Neural cell (in vitro differentiated cells): ENCODE measurements at regions not wholly inside any gene's neighbourhood (a gene's known extent, or its start where the extent isn't known, plus 50 kb on each side); places are given as distances from the start of the nearest gene placed in this dataset.

Experiments
- H2AFZ ChIP-seq: fragments of 200-600, 300-800 bp; sonication (generic), shearing (Covaris generic); 2 replicates; pipeline ENCODE4 v1.6.0; 2014; ENCODE audit warnings: low read depth, mild to moderate bottlenecking, antibody characterized with exemption, low read length, moderate library complexity
- H3F3A ChIP-seq: fragments of 200-600 bp; shearing (Covaris generic); 2 replicates; pipeline ENCODE4 v1.6.1; 2016; ENCODE audit warnings: mild to moderate bottlenecking, moderate library complexity, mixed read lengths, antibody characterized with exemption, low read length; ENCODE audit not compliant: insufficient read depth, poor library complexity, severe bottlenecking
- H3K27ac ChIP-seq: fragments of 200-600, 300-800 bp; sonication (generic), shearing (Covaris generic); 2 replicates; pipeline ENCODE4 v1.5.1; 2014; ENCODE audit warnings: mild to moderate bottlenecking, low read length, moderate library complexity
- H3K27me3 ChIP-seq: fragments of 300-800, 200-600 bp; sonication (generic), shearing (Covaris generic); 2 replicates; pipeline ENCODE4 v1.6.0; 2014; ENCODE audit warnings: mild to moderate bottlenecking, low read depth, low read length, moderate library complexity; ENCODE audit not compliant: insufficient read depth
- H3K36me3 ChIP-seq: fragments of 300-800, 200-600 bp; sonication (generic), shearing (Covaris generic); 2 replicates; pipeline ENCODE4 v1.5.1; 2014; ENCODE audit warnings: mild to moderate bottlenecking, antibody characterized with exemption, low read length, moderate library complexity; ENCODE audit not compliant: insufficient read depth
- H3K4me2 ChIP-seq: fragments of 300-800, 200-600 bp; sonication (generic), shearing (Covaris generic); 2 replicates; pipeline ENCODE4 v1.6.0; 2014; ENCODE audit warnings: mild to moderate bottlenecking, low read length
- H3K4me3 ChIP-seq: fragments of 300-800, 200-600 bp; sonication (generic), shearing (Covaris generic); 2 replicates; pipeline ENCODE4 v1.5.1; 2014; ENCODE audit warnings: mild to moderate bottlenecking, low read length, moderate library complexity
- H3K79me2 ChIP-seq: fragments of 200-600 bp; shearing (Covaris generic); replicated peaks from 2 replicates; pipeline ENCODE4 v1.6.0; 2014; ENCODE audit warnings: mild to moderate bottlenecking, low read length, moderate library complexity; ENCODE audit not compliant: insufficient read depth
- H3K9ac ChIP-seq: fragments of 300-800, 200-600 bp; sonication (generic), shearing (Covaris generic); 2 replicates; pipeline ENCODE4 v1.6.1; 2016; ENCODE audit warnings: mild to moderate bottlenecking, low read length, mixed read lengths
- H3K9me2 ChIP-seq: fragments of 200-600 bp; shearing (Covaris generic); 2 replicates; pipeline ENCODE4 v1.6.1; 2016; ENCODE audit warnings: mild to moderate bottlenecking, low read length, mixed read lengths; ENCODE audit not compliant: insufficient read depth
- H3K9me3 ChIP-seq: fragments of 200-600, 300-800 bp; sonication (generic), shearing (Covaris generic); 2 replicates; pipeline ENCODE4 v1.6.1; 2016; ENCODE audit warnings: mild to moderate bottlenecking, mixed run types, low read length, moderate library complexity, mixed read lengths
- H4K20me1 ChIP-seq: fragments of 200-600 bp; shearing (Covaris generic); 2 replicates; pipeline ENCODE4 v1.6.1; 2016; ENCODE audit warnings: mild to moderate bottlenecking, mixed run types; ENCODE audit not compliant: insufficient read depth
- EP300 ChIP-seq: fragments of 450-650 bp; conservative IDR thresholded peaks from 2 replicates; pipeline ENCODE4 v1.6.1; 2014; ENCODE audit warnings: antibody characterized with exemption, mild to moderate bottlenecking, moderate library complexity; ENCODE audit not compliant: poor library complexity, severe bottlenecking
- EZH2 ChIP-seq: fragments of 200-600, 300-800 bp; shearing (Covaris generic), sonication (generic); IDR thresholded peaks from 2 replicates; pipeline ENCODE4 v1.6.1; 2014; ENCODE audit warnings: antibody characterized with exemption, low read length, borderline replicate concordance, mild to moderate bottlenecking; ENCODE audit not compliant: insufficient read depth, poor library complexity, severe bottlenecking
- POLR2AphosphoS5 ChIP-seq: IDR thresholded peaks from 2 replicates; pipeline ENCODE4 v1.6.1; 2012
- RAD21 ChIP-seq: fragments of 450-650 bp; conservative IDR thresholded peaks from 2 replicates; pipeline ENCODE4 v1.6.1; 2014; ENCODE audit warnings: antibody characterized with exemption, mild to moderate bottlenecking, moderate library complexity
- TAF1 ChIP-seq: IDR thresholded peaks from 2 replicates; pipeline ENCODE4 v1.6.1; 2012; ENCODE audit warnings: low read depth
- TF ChIP-seq, protein P1 (sequence below): IDR thresholded peaks from 2 replicates; pipeline ENCODE4 v1.6.1; 2012; ENCODE audit warnings: borderline replicate concordance
- TF ChIP-seq, protein P2 (sequence below): fragments of 450-650 bp; IDR thresholded peaks from 2 replicates; pipeline ENCODE4 v1.5.1; 2014; ENCODE audit warnings: antibody characterized with exemption, mild to moderate bottlenecking, moderate library complexity; ENCODE audit not compliant: poor library complexity, severe bottlenecking

DNA sequence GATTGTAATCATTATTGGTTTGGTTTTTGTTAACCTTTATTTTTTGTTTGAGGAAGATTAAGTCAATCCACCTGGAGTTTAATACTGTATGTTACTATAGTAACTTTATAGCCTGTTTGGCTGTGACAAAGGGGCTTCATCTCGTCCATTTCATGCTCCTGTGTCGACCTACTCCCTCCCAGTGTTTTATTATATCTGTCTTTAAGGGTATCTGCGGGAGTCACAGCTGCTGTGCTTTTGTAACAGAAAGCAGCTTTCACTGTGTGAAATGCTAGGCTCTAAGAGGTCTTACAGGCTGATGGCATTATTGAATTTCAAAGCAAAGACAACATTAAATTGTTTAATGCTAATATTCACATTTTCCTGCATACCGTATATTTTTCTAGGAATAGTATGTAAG lies 698.0 kb upstream of the POU3F2 start:
- TF ChIP-seq EZH2: no peak
- peak; percentile 24 for TF ChIP-seq POLR2AphosphoS5
- TF ChIP-seq TAF1: no peak
- Histone ChIP-seq H3K9me2 (no peaks in the 10 kb centered on the region), H3K79me2 (no peaks in the 10 kb centered on the region), H3K9ac (no peak overlapping the region), H3K4me3 (no peak overlapping the region), H3K27me3 (no peaks in the 10 kb centered on the region), H3F3A (no peaks in the 10 kb centered on the region), H3K4me2 (no peak overlapping the region), H3K36me3 (no peaks in the 10 kb centered on the region), H3K9me3 (no peaks in the 10 kb centered on the region), H4K20me1 (no peaks in the 10 kb centered on the region), H3K27ac (no peak overlapping the region), H2AFZ (no peak overlapping the region)

DNA sequence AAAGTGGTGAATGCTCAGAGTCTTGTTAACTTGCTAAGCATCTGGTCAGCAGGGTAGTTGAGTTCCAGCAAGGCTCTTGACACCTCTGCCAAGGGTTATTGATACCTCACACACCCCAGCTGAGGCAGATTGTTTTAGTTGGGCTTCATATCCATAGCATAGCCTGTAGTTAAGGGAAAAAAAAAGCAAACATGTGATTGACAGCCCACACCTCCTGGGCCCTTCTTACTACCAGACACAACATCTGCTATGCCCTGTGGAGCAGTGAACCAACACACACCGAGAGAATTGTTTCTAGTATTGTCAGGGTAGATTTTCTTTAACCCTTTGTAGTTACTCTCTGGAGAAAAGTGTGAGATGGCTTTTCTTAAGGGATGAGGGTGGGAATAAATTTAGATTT lies 697.0 kb upstream of the POU3F2 start:
- Histone ChIP-seq H3K9me3 (peaks cover 3% of the 10 kb centered on the region), H3F3A (no peaks in the 10 kb centered on the region), H3K36me3 (no peaks in the 10 kb centered on the region), H3K4me3 (no peak overlapping the region), H3K4me2 (no peak overlapping the region), H3K27ac (no peak overlapping the region), H3K79me2 (no peaks in the 10 kb centered on the region), H3K9ac (no peak overlapping the region), H4K20me1 (no peaks in the 10 kb centered on the region), H2AFZ (no peak overlapping the region), H3K27me3 (no peaks in the 10 kb centered on the region), H3K9me2 (no peaks in the 10 kb centered on the region)
- TF ChIP-seq POLR2AphosphoS5: peak; percentile 14
- TF ChIP-seq, protein P1, sequence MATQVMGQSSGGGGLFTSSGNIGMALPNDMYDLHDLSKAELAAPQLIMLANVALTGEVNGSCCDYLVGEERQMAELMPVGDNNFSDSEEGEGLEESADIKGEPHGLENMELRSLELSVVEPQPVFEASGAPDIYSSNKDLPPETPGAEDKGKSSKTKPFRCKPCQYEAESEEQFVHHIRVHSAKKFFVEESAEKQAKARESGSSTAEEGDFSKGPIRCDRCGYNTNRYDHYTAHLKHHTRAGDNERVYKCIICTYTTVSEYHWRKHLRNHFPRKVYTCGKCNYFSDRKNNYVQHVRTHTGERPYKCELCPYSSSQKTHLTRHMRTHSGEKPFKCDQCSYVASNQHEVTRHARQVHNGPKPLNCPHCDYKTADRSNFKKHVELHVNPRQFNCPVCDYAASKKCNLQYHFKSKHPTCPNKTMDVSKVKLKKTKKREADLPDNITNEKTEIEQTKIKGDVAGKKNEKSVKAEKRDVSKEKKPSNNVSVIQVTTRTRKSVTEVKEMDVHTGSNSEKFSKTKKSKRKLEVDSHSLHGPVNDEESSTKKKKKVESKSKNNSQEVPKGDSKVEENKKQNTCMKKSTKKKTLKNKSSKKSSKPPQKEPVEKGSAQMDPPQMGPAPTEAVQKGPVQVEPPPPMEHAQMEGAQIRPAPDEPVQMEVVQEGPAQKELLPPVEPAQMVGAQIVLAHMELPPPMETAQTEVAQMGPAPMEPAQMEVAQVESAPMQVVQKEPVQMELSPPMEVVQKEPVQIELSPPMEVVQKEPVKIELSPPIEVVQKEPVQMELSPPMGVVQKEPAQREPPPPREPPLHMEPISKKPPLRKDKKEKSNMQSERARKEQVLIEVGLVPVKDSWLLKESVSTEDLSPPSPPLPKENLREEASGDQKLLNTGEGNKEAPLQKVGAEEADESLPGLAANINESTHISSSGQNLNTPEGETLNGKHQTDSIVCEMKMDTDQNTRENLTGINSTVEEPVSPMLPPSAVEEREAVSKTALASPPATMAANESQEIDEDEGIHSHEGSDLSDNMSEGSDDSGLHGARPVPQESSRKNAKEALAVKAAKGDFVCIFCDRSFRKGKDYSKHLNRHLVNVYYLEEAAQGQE: no peak
- no peak for TF ChIP-seq RAD21

DNA sequence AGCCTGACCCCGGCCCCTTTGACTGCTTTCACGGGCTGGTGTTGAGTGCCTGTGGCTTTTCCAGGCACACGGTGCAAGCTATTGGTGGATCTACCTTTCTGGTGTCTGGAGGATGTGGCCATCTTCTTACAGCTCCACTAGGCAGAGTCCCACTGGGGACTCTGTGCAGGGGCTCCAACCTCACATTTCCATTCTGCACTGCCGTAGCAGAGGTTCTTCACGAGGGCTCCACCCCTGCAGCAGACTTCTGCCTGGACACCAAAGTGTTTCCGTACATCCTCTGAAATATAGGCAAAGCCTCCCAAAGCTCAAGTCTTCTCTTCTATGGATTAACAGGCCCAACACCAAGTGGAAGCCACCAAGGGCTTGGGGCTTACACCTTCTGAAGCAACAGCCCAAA lies 691.5 kb upstream of the POU3F2 start:
- no peaks in the 10 kb centered on the region for H3F3A ChIP-seq
- peaks cover 9% of the 10 kb centered on the region for H3K9me3 ChIP-seq
- H3K36me3 ChIP-seq: no peaks in the 10 kb centered on the region
- no peak overlapping the region for H2AFZ ChIP-seq
- H3K27ac ChIP-seq: no peak overlapping the region
- H3K79me2 ChIP-seq: no peaks in the 10 kb centered on the region
- H3K9me2 ChIP-seq: no peaks in the 10 kb centered on the region
- no peaks in the 10 kb centered on the region for H3K27me3 ChIP-seq
- no peak overlapping the region for H3K9ac ChIP-seq
- H3K4me2 ChIP-seq: no peak overlapping the region
- H3K4me3 ChIP-seq: no peak overlapping the region
- H4K20me1 ChIP-seq: no peaks in the 10 kb centered on the region
- TF ChIP-seq, protein P1: no peak
- TF ChIP-seq RAD21: no peak
- TF ChIP-seq EZH2: no peak
- TF ChIP-seq TAF1: no peak
- TF ChIP-seq, protein P2, sequence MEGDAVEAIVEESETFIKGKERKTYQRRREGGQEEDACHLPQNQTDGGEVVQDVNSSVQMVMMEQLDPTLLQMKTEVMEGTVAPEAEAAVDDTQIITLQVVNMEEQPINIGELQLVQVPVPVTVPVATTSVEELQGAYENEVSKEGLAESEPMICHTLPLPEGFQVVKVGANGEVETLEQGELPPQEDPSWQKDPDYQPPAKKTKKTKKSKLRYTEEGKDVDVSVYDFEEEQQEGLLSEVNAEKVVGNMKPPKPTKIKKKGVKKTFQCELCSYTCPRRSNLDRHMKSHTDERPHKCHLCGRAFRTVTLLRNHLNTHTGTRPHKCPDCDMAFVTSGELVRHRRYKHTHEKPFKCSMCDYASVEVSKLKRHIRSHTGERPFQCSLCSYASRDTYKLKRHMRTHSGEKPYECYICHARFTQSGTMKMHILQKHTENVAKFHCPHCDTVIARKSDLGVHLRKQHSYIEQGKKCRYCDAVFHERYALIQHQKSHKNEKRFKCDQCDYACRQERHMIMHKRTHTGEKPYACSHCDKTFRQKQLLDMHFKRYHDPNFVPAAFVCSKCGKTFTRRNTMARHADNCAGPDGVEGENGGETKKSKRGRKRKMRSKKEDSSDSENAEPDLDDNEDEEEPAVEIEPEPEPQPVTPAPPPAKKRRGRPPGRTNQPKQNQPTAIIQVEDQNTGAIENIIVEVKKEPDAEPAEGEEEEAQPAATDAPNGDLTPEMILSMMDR: no peak
- no peak for TF ChIP-seq EP300
- TF ChIP-seq POLR2AphosphoS5: no peak
